ENCODE measurements at regions not wholly inside any gene's neighbourhood (a gene's known extent, or its start where the extent isn't known, plus 50 kb on each side); places are given as distances from the start of the nearest gene placed in this dataset.

DNA sequence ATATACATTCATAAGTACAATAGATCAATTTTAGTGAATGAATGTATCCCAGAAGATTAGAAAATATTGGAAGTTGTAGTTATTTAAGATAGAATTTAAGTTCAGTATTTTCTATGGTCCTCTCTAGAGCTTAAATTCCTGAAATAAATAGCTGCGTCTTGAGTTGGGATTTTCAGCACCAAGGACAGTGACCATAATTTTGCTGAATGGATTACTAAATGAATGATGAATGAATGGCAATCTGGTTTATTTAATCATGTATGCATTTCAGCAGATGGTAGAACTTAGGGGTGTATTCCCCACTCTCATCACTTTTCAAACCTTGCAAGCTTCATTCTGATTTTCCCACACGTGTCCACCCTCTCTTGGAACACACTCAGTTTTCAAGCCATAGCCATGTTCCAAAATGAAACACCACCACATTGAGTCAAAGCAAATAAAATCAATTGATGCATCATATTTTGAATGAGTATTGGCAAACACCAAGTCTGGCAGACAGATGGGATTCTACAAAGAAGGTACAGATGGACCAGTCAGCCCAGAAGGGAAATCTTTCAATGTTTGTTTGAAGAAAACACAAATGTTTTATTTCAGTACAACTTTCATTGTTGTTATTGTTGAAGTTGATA is 362.2 kb upstream of the NXPH2 start:
- Histone ChIP-seq H3K36me3 (ENCODE audit: control insufficient read depth, low read depth, low read length) (no peaks in the 10 kb centered on the region), H3K9me3 (ENCODE audit: control insufficient read depth, low read depth, low read length) (no peaks in the 10 kb centered on the region), H3K4me1 (ENCODE audit: control insufficient read depth, low read depth, low read length) (no peaks in the 10 kb centered on the region), H3K27ac (ENCODE audit: low read length) (no peak overlapping the region), H3K4me3 (ENCODE audit: low read length) (no peak overlapping the region), H3K9ac (ENCODE audit: low read length) (no peak overlapping the region), H3K27me3 (ENCODE audit: control insufficient read depth, insufficient read depth, low read length) (no peaks in the 10 kb centered on the region)

DNA sequence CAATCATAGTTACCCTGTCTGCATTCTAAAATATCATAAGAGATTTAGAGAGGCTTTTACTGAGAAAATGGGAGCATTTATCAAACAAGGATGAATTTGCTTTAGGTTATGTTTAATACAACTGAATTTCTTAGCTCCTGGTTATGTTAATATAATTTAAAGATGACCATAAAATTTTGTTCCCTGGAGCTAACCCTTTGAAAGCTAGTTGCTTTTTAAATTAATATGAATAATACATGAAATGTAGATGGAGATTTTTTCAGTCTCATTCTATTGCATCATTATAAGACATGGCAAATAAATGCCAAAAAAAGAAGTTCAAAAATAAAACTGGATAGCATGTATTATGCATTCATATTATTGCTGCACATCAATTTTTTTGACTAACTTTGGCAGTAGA is 344.1 kb upstream of the NXPH2 start:
- H3K27me3 ChIP-seq (ENCODE audit: control insufficient read depth, insufficient read depth, low read length), result no peaks in the 10 kb centered on the region

DNA sequence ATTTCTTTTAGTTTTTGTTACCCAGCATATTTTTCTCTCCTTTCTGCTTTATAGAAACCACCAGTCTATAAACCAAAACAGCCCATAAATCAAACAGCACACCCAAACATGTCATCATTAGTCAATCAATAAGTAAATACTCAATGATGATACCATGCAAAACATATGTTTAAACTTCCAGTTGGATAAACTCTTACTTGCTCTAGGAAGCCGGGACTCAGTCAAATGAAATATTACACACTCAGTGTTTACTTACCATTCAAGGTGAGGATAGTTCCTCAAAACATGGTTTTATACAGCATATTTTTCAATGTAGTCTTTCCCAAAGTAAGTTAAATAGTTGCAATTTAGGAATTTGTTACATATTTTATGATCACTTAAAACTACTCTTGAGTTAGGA is 343.6 kb upstream of the NXPH2 start:
- H3K9ac ChIP-seq (ENCODE audit: low read length), result no peak overlapping the region
- H3K9me3 ChIP-seq (ENCODE audit: control insufficient read depth, low read depth, low read length), result no peaks in the 10 kb centered on the region
- H3K27me3 ChIP-seq (ENCODE audit: control insufficient read depth, insufficient read depth, low read length), result no peaks in the 10 kb centered on the region
- no peaks in the 10 kb centered on the region for H3K4me1 ChIP-seq (ENCODE audit: control insufficient read depth, low read depth, low read length)
- no peak overlapping the region for H3K27ac ChIP-seq (ENCODE audit: low read length)
- H3K4me3 ChIP-seq (ENCODE audit: low read length), result no peak overlapping the region
- no peaks in the 10 kb centered on the region for H3K36me3 ChIP-seq (ENCODE audit: control insufficient read depth, low read depth, low read length)

More for the DNA sequence above, 344.1 kb upstream of the NXPH2 start:
- no peak overlapping the region for H3K4me3 ChIP-seq (ENCODE audit: low read length)
- H3K4me1 ChIP-seq (ENCODE audit: control insufficient read depth, low read depth, low read length), result no peaks in the 10 kb centered on the region
- no peak overlapping the region for H3K9ac ChIP-seq (ENCODE audit: low read length)
- H3K9me3 ChIP-seq (ENCODE audit: control insufficient read depth, low read depth, low read length), result no peaks in the 10 kb centered on the region
- H3K27ac ChIP-seq (ENCODE audit: low read length), result no peak overlapping the region
- no peaks in the 10 kb centered on the region for H3K36me3 ChIP-seq (ENCODE audit: control insufficient read depth, low read depth, low read length)

DNA sequence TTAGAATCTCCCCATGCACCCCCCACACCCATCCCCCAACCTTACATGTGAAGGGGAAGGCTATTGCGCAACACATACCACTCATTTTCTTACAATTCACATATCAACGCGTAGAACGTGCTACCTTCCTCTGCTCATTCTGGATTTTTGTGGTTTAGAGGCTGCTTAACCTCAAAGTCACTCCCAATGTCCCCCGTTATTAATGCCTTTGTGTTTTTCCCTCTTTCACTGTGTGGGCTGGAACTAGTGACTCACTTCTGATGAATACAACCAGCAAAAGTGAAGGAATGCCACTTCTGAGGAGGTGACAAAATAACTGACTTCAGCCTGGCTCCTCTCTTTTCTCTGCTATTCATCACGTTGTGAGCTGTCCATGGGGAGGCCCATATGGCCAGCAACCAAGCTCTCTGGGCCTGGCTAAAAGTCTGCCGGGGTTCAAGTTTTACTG is 342.5 kb upstream of the NXPH2 start:
- H3K9ac ChIP-seq (ENCODE audit: low read length), result no peak overlapping the region
- H3K4me1 ChIP-seq (ENCODE audit: control insufficient read depth, low read depth, low read length), result no peaks in the 10 kb centered on the region
- H3K36me3 ChIP-seq (ENCODE audit: control insufficient read depth, low read depth, low read length), result no peaks in the 10 kb centered on the region
- no peaks in the 10 kb centered on the region for H3K9me3 ChIP-seq (ENCODE audit: control insufficient read depth, low read depth, low read length)
- H3K27me3 ChIP-seq (ENCODE audit: control insufficient read depth, insufficient read depth, low read length), result no peaks in the 10 kb centered on the region
- H3K27ac ChIP-seq (ENCODE audit: low read length), result no peak overlapping the region
- no peak overlapping the region for H3K4me3 ChIP-seq (ENCODE audit: low read length)

DNA sequence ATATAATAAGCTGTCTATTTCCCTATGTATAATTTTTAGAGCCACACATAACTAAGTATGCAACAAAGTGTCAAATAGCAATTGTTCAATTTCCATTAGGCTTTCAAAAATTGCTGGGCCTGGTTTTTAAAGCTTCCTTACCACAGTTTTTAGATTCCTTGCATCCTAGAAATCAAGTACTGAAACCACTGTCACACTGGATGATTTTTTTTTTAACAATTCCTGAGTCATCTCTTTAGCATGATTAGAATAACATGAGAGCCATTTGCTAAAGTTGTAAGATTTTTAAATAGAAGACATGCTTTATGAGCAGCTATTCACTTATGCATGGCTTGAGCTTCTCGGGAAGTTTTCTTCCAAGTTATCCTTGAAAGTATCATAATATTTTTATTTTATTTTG is 319.5 kb upstream of the NXPH2 start:
- Histone ChIP-seq H3K9me3 (ENCODE audit: control insufficient read depth, low read depth, low read length) (no peaks in the 10 kb centered on the region), H3K27me3 (ENCODE audit: control insufficient read depth, insufficient read depth, low read length) (no peaks in the 10 kb centered on the region), H3K9ac (ENCODE audit: low read length) (no peak overlapping the region), H3K36me3 (ENCODE audit: control insufficient read depth, low read depth, low read length) (no peaks in the 10 kb centered on the region), H3K4me1 (ENCODE audit: control insufficient read depth, low read depth, low read length) (no peaks in the 10 kb centered on the region), H3K4me3 (ENCODE audit: low read length) (no peak overlapping the region), H3K27ac (ENCODE audit: low read length) (no peak overlapping the region)

DNA sequence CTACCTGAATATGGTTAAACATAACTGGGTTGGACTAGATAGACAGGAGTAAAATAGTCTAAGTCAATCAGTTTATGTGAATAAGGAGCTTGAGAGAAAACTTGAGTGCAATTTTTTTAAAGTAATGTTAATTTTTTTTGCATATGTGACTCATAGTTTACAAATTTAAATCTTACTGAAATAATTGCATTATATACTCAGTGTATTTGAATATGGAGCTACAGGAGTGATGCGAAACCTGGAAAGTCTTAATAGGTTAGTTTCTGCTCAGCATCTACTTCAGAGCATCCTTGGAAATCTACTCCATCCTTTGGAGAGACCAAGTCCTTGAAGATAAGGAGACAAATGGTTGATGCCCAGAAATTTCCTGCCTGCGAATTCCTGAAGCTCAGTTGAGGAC is 318.8 kb upstream of the NXPH2 start:
- Histone ChIP-seq H3K4me3 (ENCODE audit: low read length) (no peak overlapping the region), H3K9me3 (ENCODE audit: control insufficient read depth, low read depth, low read length) (no peaks in the 10 kb centered on the region), H3K27ac (ENCODE audit: low read length) (no peak overlapping the region), H3K9ac (ENCODE audit: low read length) (no peak overlapping the region), H3K4me1 (ENCODE audit: control insufficient read depth, low read depth, low read length) (no peaks in the 10 kb centered on the region), H3K27me3 (ENCODE audit: control insufficient read depth, insufficient read depth, low read length) (no peaks in the 10 kb centered on the region), H3K36me3 (ENCODE audit: control insufficient read depth, low read depth, low read length) (no peaks in the 10 kb centered on the region)

DNA sequence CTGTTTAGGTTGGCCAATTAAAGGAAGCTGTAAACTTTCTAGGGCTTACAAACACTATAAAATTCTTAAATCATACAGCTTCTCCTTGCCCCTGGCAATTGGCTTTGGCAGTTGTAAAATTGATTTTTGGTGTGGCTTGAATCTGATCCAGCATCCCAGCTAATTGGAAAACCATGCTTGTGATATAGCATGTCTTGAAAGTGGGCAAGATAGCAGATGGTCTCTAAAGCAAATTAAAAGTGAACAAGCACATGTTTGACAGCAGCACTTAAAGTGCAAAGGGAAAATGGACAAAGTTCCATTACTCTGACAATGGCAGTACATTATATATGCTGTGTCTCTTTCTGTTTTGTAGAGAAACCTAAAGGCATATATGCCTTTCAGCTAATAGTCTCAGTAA is 302.9 kb upstream of the NXPH2 start:
- H3K27ac ChIP-seq (ENCODE audit: low read length), result no peak overlapping the region
- no peaks in the 10 kb centered on the region for H3K27me3 ChIP-seq (ENCODE audit: control insufficient read depth, insufficient read depth, low read length)
- H3K4me3 ChIP-seq (ENCODE audit: low read length), result no peak overlapping the region
- no peaks in the 10 kb centered on the region for H3K36me3 ChIP-seq (ENCODE audit: control insufficient read depth, low read depth, low read length)
- peaks cover 6% of the 10 kb centered on the region for H3K4me1 ChIP-seq (ENCODE audit: control insufficient read depth, low read depth, low read length)
- H3K9me3 ChIP-seq (ENCODE audit: control insufficient read depth, low read depth, low read length), result no peaks in the 10 kb centered on the region
- no peak overlapping the region for H3K9ac ChIP-seq (ENCODE audit: low read length)

DNA sequence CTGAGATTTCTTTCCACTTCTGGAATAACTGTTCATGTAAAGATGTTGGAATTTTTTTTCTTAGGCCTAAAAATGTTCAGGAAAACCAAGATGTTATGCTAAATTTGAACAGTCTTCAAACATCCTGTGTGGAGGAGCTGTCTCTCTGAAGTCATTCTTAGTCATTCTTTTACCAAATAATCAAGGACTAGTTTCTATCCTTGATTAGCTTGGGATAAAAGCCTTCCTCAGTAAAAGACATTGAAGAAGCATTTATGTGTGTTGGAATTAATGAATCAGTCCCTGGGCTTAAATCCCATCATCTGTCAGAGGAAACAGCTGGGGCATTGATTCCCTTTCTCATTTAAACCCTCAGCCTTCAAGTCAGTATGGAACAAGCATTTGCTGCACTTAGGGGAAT is 300.1 kb upstream of the NXPH2 start:
- peaks cover 6% of the 10 kb centered on the region for H3K4me1 ChIP-seq (ENCODE audit: control insufficient read depth, low read depth, low read length)
- no peak overlapping the region for H3K9ac ChIP-seq (ENCODE audit: low read length)
- H3K4me3 ChIP-seq (ENCODE audit: low read length), result no peak overlapping the region
- no peak overlapping the region for H3K27ac ChIP-seq (ENCODE audit: low read length)
- no peaks in the 10 kb centered on the region for H3K27me3 ChIP-seq (ENCODE audit: control insufficient read depth, insufficient read depth, low read length)
- no peaks in the 10 kb centered on the region for H3K9me3 ChIP-seq (ENCODE audit: control insufficient read depth, low read depth, low read length)
- H3K36me3 ChIP-seq (ENCODE audit: control insufficient read depth, low read depth, low read length), result no peaks in the 10 kb centered on the region

DNA sequence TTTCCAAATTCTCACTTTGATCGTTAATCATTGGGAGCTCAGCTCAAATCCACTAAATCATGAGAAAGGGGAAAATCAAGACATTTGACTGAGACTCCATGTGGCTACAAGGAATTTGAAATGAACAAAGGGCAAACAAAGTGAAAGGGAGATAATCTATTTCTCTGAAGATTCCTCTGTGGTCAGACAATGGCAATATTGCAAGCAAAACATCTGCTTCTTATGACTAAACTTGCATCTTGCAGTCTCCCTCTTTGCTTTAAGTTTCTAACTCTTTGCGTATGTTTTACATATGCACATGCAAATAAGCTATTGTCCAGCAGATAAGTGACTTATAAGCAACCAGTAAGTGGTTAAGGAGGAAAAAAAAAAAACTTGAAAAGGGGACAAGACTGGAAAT is 299.1 kb upstream of the NXPH2 start:
- Histone ChIP-seq H3K4me1 (ENCODE audit: control insufficient read depth, low read depth, low read length) (peaks cover 6% of the 10 kb centered on the region), H3K9ac (ENCODE audit: low read length) (no peak overlapping the region), H3K36me3 (ENCODE audit: control insufficient read depth, low read depth, low read length) (no peaks in the 10 kb centered on the region), H3K4me3 (ENCODE audit: low read length) (no peak overlapping the region), H3K27ac (ENCODE audit: low read length) (no peak overlapping the region), H3K9me3 (ENCODE audit: control insufficient read depth, low read depth, low read length) (no peaks in the 10 kb centered on the region), H3K27me3 (ENCODE audit: control insufficient read depth, insufficient read depth, low read length) (no peaks in the 10 kb centered on the region)

DNA sequence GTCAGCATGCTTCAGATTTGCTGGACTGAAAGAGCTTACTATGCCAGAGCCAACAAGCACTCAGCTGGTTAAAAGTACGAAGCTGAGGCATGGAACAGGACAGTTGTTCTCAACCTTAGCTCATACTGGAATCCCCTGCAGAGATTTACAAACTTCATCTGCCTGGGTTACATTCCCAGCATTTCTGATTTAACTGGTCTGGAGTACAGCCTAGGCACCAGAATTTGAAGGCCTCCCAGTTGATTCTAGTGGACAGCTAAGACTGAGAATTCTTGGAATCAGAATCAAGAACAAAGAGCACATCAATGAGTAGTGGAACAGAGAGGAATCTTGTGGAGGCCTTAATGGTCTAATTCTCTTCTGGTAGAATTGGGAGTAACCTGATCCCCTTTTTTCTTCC is 298.2 kb upstream of the NXPH2 start:
- Histone ChIP-seq H3K27me3 (ENCODE audit: control insufficient read depth, insufficient read depth, low read length) (no peaks in the 10 kb centered on the region), H3K9me3 (ENCODE audit: control insufficient read depth, low read depth, low read length) (no peaks in the 10 kb centered on the region), H3K27ac (ENCODE audit: low read length) (no peak overlapping the region), H3K36me3 (ENCODE audit: control insufficient read depth, low read depth, low read length) (no peaks in the 10 kb centered on the region), H3K9ac (ENCODE audit: low read length) (no peak overlapping the region), H3K4me1 (ENCODE audit: control insufficient read depth, low read depth, low read length) (peaks cover 6% of the 10 kb centered on the region), H3K4me3 (ENCODE audit: low read length) (no peak overlapping the region)

DNA sequence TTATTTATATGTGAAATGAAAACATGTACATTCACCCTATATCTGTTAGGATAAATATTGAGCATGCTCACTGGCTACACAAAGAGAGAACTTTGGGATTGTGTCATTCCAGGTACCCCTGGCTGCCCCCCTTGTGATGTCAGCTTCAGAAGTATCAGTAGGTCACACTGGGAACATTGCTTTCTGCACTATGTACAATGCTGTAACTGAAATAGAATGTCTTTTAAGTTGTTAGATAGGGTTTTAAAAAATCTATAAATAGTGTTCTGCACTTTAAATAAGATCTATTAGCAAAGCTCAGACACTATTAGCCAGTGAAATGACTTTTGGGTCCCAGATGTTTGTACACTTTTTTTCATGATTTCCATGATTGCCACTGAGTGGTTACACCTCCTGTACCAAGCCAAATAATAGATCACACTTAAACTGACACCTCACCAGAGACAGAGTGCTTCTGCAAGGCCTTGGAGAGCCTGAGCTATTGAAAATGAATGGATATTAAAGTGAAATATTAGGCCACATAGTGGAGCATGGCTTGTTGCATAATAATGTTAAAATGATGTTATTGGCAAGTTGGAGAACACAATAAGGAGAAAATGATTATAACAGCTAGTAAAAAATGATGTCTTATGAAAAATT is 297.0 kb upstream of the NXPH2 start:
- Histone ChIP-seq H3K36me3 (ENCODE audit: control insufficient read depth, low read depth, low read length) (no peaks in the 10 kb centered on the region), H3K4me1 (ENCODE audit: control insufficient read depth, low read depth, low read length) (peaks cover 6% of the 10 kb centered on the region), H3K9me3 (ENCODE audit: control insufficient read depth, low read depth, low read length) (no peaks in the 10 kb centered on the region), H3K27ac (ENCODE audit: low read length) (no peak overlapping the region), H3K9ac (ENCODE audit: low read length) (no peak overlapping the region), H3K27me3 (ENCODE audit: control insufficient read depth, insufficient read depth, low read length) (no peaks in the 10 kb centered on the region), H3K4me3 (ENCODE audit: low read length) (no peak overlapping the region)

DNA sequence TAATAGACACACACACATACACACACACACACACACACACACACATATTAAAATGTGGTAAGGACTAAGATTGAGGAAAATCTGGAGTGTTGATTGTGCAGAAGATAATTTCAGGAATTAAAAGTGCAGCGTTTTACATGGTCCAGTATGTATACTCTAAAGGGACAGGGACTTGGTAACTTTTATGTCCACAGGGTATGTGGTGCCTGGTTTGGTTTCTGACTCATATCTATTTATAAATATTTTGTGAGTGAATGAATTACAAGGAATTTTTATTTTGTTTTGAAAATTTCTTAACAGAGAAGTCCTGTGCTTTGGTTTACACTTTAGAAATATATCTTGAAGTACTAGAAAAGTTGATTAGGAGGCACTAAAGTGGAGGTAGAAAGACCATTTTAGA is 287.7 kb upstream of the NXPH2 start:
- Histone ChIP-seq H3K4me1 (ENCODE audit: control insufficient read depth, low read depth, low read length) (no peaks in the 10 kb centered on the region), H3K27me3 (ENCODE audit: control insufficient read depth, insufficient read depth, low read length) (no peaks in the 10 kb centered on the region), H3K27ac (ENCODE audit: low read length) (no peak overlapping the region), H3K9me3 (ENCODE audit: control insufficient read depth, low read depth, low read length) (no peaks in the 10 kb centered on the region), H3K4me3 (ENCODE audit: low read length) (no peak overlapping the region), H3K36me3 (ENCODE audit: control insufficient read depth, low read depth, low read length) (no peaks in the 10 kb centered on the region), H3K9ac (ENCODE audit: low read length) (no peak overlapping the region)
